MM.1S (cell line): ENCODE measurements at regions not wholly inside any gene's neighbourhood (a gene's known extent, or its start where the extent isn't known, plus 50 kb on each side); places are given as distances from the start of the nearest gene placed in this dataset.

ENCODE experiments used
- CTCF ChIP-seq: fragments of 300-600 bp; sonication (generic); IDR thresholded peaks from 2 replicates; pipeline ENCODE4 v1.5.1; 2016; ENCODE audit warnings: antibody characterized with exemption, low read length, mixed read lengths
- EZH2 ChIP-seq: fragments of 300-600 bp; sonication (generic); optimal IDR thresholded peaks from 2 replicates; pipeline ENCODE3; 2017; ENCODE audit warnings: low read depth, mild to moderate bottlenecking, antibody characterized with exemption, low read length, mixed read lengths
- EZH2phosphoT487 ChIP-seq: fragments of 300-600 bp; sonication (generic); IDR thresholded peaks from 2 replicates; pipeline ENCODE4 v1.6.1; 2018; ENCODE audit warnings: antibody characterized with exemption, low read length

- TF ChIP-seq CTCF (no peak), EZH2 (no peak), EZH2phosphoT487 (no peak)
Measured at GRCh38 chr3:181530584-181530983, 181.1 kb upstream of the SOX2 start.
